Ascending aorta (tissue), 2 donors: ENCODE measurements at regions not wholly inside any gene's neighbourhood (a gene's known extent, or its start where the extent isn't known, plus 50 kb on each side); places are given as distances from the start of the nearest gene placed in this dataset.
"Not testable (repeated sequence)": the region's sequence is repeated elsewhere in the genome, so short reads cannot be mapped to it uniquely, and the experiment has no call there.

ENCODE experiments used
- DNase-seq, 2 donors: peaks; one replicate each; pipeline ENCODE4 v3.0.0-alpha.2; 2019; ENCODE audit warnings: low spot score in 2 of 2
- H3K27ac ChIP-seq, 2 donors: fragments of 200-600 bp; sonication (generic); one replicate each; pipeline ENCODE4 v1.5.1; 2016 to 2017; ENCODE audit warnings: mild to moderate bottlenecking in 1 of 2
- H3K27me3 ChIP-seq: fragments of 200-600 bp; sonication (generic); one replicate; pipeline ENCODE4 v1.5.1; 2017
- H3K36me3 ChIP-seq, 2 donors: fragments of 200-600 bp; sonication (generic); one replicate each; pipeline ENCODE4 v1.5.1; 2016
- H3K4me1 ChIP-seq, 2 donors: fragments of 200-600 bp; sonication (generic); one replicate each; pipeline ENCODE4 v1.5.1; 2016 to 2017; ENCODE audit warnings: mild to moderate bottlenecking in 1 of 2
- H3K4me3 ChIP-seq, 2 donors: fragments of 200-600 bp; sonication (generic); one replicate each; pipeline ENCODE4 v1.5.1; 2016 to 2017; ENCODE audit warnings: mild to moderate bottlenecking in 1 of 2
- H3K9me3 ChIP-seq, 2 donors: fragments of 200-600 bp; sonication (generic); one replicate each; pipeline ENCODE4 v1.5.1; 2016
- intact Hi-C: fragments of 100-400 bp; cut with DNase I; formaldehyde crosslinking; loops from one replicate; pipeline ENCODE4 v1.15.1; 2023
- TF ChIP-seq, protein P1 (sequence below), 3 experiments: fragments of 200-600 bp in 2 of 3; fragments of 450-650 bp in 1 of 3; sonication (generic) in 2 of 3; IDR thresholded peaks; one replicate each; pipeline ENCODE4 v1.5.1; 2016 to 2019; ENCODE audit warnings: antibody characterized with exemption in 3 of 3, mild to moderate bottlenecking in 1 of 3, moderate library complexity in 1 of 3

DNA sequence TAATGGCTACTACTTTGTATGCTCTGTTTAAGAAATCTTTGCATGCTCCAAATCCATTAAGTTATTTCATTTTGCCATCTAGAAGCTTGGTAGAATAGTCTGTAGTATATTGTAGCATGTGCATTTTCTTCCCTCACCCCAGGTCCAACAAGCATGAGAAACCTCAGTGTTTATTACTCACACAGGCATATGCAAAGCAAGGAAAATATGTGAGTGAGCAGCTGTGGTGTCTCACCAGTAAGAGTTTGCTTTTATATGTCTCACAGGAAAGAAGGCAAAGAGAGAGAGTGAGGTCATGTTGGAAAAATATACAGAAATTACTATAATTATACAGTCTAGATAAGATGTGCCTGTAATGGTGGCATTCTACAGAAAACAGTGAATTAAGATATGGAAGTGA lies 312.5 kb downstream of the C3orf38 start:
- H3K36me3 ChIP-seq, result no peaks in the 10 kb centered on the region
- intact Hi-C loops, result no loop called here
- H3K27me3 ChIP-seq, result no peaks in the 10 kb centered on the region

DNA sequence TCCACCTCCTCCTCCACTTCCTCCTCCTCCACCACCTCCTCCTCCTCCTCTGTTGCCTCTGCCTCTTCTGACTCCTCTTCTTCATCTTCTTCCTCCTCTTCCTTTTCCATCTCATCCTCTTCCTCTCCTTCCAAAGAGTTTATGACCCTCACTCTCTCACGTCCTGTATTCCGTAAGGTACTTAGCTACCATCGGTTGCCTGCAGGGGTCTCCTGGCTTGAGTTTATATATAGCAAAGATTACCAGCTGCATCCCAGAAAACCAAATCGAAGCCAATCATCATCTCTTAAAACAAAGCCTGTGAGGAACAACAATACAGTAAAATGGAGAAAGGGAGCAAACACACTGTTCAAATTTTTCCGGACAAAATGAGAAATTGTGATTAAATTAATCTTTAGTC lies 317.4 kb downstream of the C3orf38 start:
- Histone ChIP-seq H3K9me3 (no peaks in the 10 kb centered on the region), H3K4me3 (no peak overlapping the region), H3K27ac (no peak overlapping the region), H3K4me1 (no peaks in the 10 kb centered on the region), H3K36me3 (no peaks in the 10 kb centered on the region), H3K27me3 (no peaks in the 10 kb centered on the region)
- intact Hi-C loops, result no loop called here
- no peak for DNase-seq
- TF ChIP-seq, protein P1, sequence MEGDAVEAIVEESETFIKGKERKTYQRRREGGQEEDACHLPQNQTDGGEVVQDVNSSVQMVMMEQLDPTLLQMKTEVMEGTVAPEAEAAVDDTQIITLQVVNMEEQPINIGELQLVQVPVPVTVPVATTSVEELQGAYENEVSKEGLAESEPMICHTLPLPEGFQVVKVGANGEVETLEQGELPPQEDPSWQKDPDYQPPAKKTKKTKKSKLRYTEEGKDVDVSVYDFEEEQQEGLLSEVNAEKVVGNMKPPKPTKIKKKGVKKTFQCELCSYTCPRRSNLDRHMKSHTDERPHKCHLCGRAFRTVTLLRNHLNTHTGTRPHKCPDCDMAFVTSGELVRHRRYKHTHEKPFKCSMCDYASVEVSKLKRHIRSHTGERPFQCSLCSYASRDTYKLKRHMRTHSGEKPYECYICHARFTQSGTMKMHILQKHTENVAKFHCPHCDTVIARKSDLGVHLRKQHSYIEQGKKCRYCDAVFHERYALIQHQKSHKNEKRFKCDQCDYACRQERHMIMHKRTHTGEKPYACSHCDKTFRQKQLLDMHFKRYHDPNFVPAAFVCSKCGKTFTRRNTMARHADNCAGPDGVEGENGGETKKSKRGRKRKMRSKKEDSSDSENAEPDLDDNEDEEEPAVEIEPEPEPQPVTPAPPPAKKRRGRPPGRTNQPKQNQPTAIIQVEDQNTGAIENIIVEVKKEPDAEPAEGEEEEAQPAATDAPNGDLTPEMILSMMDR (IDR thresholded peaks at IDR 0.05), result no peak

More for the DNA sequence above, 312.5 kb downstream of the C3orf38 start:
- DNase-seq, result no peak
- Histone ChIP-seq H3K4me3 (no peak overlapping the region), H3K27ac (no peak overlapping the region), H3K9me3 (no peaks in the 10 kb centered on the region), H3K4me1 (no peaks in the 10 kb centered on the region)
- TF ChIP-seq, protein P1 (IDR thresholded peaks at IDR 0.05), result no peak

DNA sequence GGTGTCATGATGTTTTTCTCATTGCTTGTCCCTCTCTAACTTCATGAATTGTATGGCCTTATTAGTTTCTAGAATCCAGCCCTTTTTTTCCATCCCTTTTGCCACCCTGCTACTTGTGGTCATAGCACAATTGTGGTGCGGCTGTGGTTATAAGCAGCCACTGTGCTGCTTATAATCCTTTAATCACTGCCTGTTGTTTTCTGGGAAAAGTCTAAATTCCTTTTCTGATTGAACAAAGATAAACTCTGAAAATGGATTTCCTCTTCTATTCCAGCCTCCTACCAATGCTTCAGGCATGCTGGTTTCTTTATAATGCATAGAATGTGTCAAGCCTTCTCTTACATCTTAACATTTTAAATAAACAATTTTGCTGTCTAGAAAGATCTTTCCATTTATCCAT lies 319.5 kb downstream of the C3orf38 start:
- TF ChIP-seq, protein P1 (IDR thresholded peaks at IDR 0.05), result no peak
- intact Hi-C loops, result no loop called here
- no peaks in the 10 kb centered on the region for H3K27me3 ChIP-seq
- no peaks in the 10 kb centered on the region for H3K9me3 ChIP-seq
- H3K4me3 ChIP-seq, result no peak overlapping the region
- no peaks in the 10 kb centered on the region for H3K4me1 ChIP-seq
- DNase-seq, result no peak
- no peaks in the 10 kb centered on the region for H3K36me3 ChIP-seq
- H3K27ac ChIP-seq, result no peak overlapping the region

DNA sequence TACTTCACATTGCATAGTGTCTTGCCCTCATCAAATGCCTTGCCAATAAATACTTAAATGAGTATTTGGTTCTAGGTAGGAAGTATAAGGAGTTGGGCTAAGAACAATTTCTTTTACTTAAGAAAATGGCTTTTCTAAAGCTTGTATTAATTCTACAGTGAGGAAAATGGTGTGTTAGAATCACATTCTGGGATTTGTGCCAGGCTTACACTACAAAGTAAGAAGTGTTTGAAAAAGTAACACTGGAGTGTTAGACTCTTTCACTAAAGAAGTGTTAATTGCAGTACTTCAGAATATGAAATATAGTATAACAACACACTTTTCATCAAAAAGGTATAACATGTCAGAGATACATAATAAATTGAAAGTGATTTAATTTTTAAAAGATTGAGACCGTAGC lies 328.7 kb downstream of the C3orf38 start:
- intact Hi-C loops, result no loop called here
- TF ChIP-seq, protein P1 (IDR thresholded peaks at IDR 0.05), result no peak
- H3K4me1 ChIP-seq, result no peaks in the 10 kb centered on the region
- no peak overlapping the region for H3K27ac ChIP-seq
- DNase-seq, result no peak
- no peaks in the 10 kb centered on the region for H3K27me3 ChIP-seq
- no peaks in the 10 kb centered on the region for H3K36me3 ChIP-seq
- H3K9me3 ChIP-seq, result no peaks in the 10 kb centered on the region
- H3K4me3 ChIP-seq, result no peak overlapping the region

DNA sequence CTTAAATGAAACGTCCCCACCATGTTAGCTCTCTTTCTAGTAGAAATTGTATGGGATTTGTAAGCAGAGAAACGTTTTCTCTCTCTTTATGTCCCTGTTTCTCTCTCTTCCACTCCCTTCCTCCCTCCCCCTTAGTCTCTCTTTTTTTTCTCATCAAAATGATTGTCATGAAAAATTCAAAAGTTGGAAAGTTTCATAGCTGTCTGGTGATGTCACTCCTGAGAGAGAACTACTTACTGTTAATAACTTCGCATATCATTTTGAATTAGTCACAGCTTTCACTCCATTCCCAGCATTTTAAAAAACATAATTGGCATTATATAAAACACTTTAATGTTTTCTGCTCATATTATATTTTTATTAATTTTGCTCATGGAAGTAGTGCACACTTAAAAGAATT lies 331.1 kb downstream of the C3orf38 start:
- H3K9me3 ChIP-seq, result no peaks in the 10 kb centered on the region
- no peak for DNase-seq
- H3K4me3 ChIP-seq, result no peak overlapping the region
- H3K4me1 ChIP-seq, result no peaks in the 10 kb centered on the region
- intact Hi-C loops, result no loop called here
- no peaks in the 10 kb centered on the region for H3K36me3 ChIP-seq
- no peaks in the 10 kb centered on the region for H3K27me3 ChIP-seq
- TF ChIP-seq, protein P1 (IDR thresholded peaks at IDR 0.05), result no peak
- no peak overlapping the region for H3K27ac ChIP-seq

DNA sequence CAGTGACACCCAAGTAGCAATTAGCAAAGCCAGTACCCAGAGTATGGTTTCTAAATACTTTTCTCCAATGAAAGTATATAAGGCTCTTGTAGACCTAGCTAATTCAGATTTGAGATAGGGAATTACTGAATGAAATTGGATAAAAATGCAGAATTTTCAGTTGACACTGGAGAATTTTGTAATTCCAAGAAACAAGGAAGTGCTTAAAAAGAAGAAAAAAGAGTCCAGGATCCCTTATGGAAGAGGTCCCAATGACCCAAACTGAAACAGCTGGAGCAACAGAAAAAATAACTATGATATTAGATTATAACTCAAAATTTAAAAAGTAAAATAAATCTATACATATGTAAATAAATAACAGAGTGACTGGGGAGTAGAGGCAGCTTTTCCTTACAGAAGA lies 335.2 kb downstream of the C3orf38 start:
- no peak for DNase-seq
- intact Hi-C loops, result no loop called here
- H3K27ac ChIP-seq, result no peak overlapping the region
- H3K9me3 ChIP-seq, result no peaks in the 10 kb centered on the region
- H3K4me1 ChIP-seq, result no peaks in the 10 kb centered on the region
- no peaks in the 10 kb centered on the region for H3K27me3 ChIP-seq
- no peak overlapping the region for H3K4me3 ChIP-seq
- TF ChIP-seq, protein P1 (IDR thresholded peaks at IDR 0.05), result no peak
- H3K36me3 ChIP-seq, result no peaks in the 10 kb centered on the region

DNA sequence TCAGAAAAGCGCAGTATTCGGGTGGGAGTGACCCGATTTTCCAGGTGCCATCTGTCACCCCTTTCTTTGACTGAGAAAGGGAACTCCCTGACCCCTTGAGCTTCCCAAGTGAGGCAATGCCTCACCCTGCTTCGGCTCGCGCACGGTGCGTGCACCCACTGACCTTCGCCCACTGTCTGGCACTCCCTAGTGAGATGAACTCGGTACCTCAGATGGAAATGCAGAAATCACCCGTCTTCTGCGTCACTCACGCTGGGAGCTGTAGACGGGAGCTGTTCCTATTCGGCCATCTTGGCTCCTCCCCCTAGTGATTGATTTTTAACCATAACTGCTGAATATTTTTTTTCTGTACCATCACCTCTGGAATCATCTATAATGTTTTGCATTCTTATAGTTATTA lies 359.1 kb downstream of the C3orf38 start:
- H3K36me3 ChIP-seq, intact Hi-C loops, H3K4me1 ChIP-seq, H3K27ac ChIP-seq, DNase-seq, H3K27me3 ChIP-seq, H3K9me3 ChIP-seq, H3K4me3 ChIP-seq: not testable (repeated sequence)
